Stimulated activated naive B cell treated with anti-CD40 and anti-IgM and Interleukin-4, amounts not matched to agents 10 μg/mL and 1 μg/mL and 100 μg/mL, for 72 hours (primary cell): ENCODE measurements at regions not wholly inside any gene's neighbourhood (a gene's known extent, or its start where the extent isn't known, plus 50 kb on each side); places are given as distances from the start of the nearest gene placed in this dataset.
A peak's percentile ranks its signal among the peaks of the same experiment; 100 is the strongest.

Experiments
- ATAC-seq, 2 donors: fragments of 150-1000 bp; cut with Tn5 transposase; replicated peaks; 2 replicates each; pipeline ENCODE4 v1.10.0; 2021; ENCODE audit warnings: moderate library complexity in 1 of 2
- DNase-seq: peaks from one replicate; pipeline ENCODE4 v3.0.0; 2021
- H3K27ac Mint-ChIP-seq: one replicate; pipeline ENCODE4 v1.8.0; 2022; ENCODE audit warnings: mild to moderate bottlenecking, mixed read lengths
- H3K27me3 Mint-ChIP-seq, 2 donors: one replicate each; pipeline ENCODE4 v1.8.0; 2022; ENCODE audit warnings: mixed read lengths in 2 of 2
- H3K36me3 Mint-ChIP-seq, 2 donors: one replicate each; pipeline ENCODE4 v1.8.0; 2022; ENCODE audit warnings: mixed read lengths in 2 of 2, mild to moderate bottlenecking in 1 of 2
- H3K4me1 Mint-ChIP-seq, 2 donors: one replicate each; pipeline ENCODE4 v1.8.0; 2022; ENCODE audit warnings: mixed read lengths in 2 of 2, mild to moderate bottlenecking in 1 of 2
- H3K4me3 Mint-ChIP-seq, 2 donors: one replicate each; pipeline ENCODE4 v1.8.0; 2022; ENCODE audit warnings: mild to moderate bottlenecking in 2 of 2, mixed read lengths in 2 of 2, moderate library complexity in 1 of 2
- H3K9me3 Mint-ChIP-seq, 2 donors: one replicate each; pipeline ENCODE4 v1.8.0; 2022; ENCODE audit warnings: mixed read lengths in 2 of 2, mild to moderate bottlenecking in 1 of 2

- Mint-ChIP-seq H3K27me3 (no peaks in the 10 kb centered on the region), H3K27ac (no peak overlapping the region), H3K36me3 (peaks cover 0 to 2% of the 10 kb centered on the region in 2 donors), H3K9me3 (peaks cover 0 to 9% of the 10 kb centered on the region in 2 donors), H3K4me1 (peaks cover 11% of the 10 kb centered on the region in 2 donors), H3K4me3 (no peak overlapping the region)
- DNase-seq (no peak), ATAC-seq (no peak)
Observed at GRCh38 chr6:137956098-137956488, 89.0 kb downstream of the TNFAIP3 start.

- peaks cover 0 to 2% of the 10 kb centered on the region in 2 donors for H3K36me3 Mint-ChIP-seq
- H3K27me3 Mint-ChIP-seq = no peaks in the 10 kb centered on the region
- H3K9me3 Mint-ChIP-seq = peaks cover 0 to 9% of the 10 kb centered on the region in 2 donors
- ATAC-seq (no peak), DNase-seq (no peak)
- no peak overlapping the region for H3K4me3 Mint-ChIP-seq
- no peak overlapping the region for H3K27ac Mint-ChIP-seq
- H3K4me1 Mint-ChIP-seq = peaks cover 5 to 8% of the 10 kb centered on the region in 2 donors
Observed at GRCh38 chr6:137957471-137957870, 90.4 kb downstream of the TNFAIP3 start.

- H3K27ac Mint-ChIP-seq = no peak overlapping the region
- no peaks in the 10 kb centered on the region for H3K27me3 Mint-ChIP-seq
- H3K4me3 Mint-ChIP-seq = no peak overlapping the region
- DNase-seq (no peak), ATAC-seq (no peak)
- peaks cover 0 to 2% of the 10 kb centered on the region in 2 donors for H3K36me3 Mint-ChIP-seq
- peaks cover 5 to 6% of the 10 kb centered on the region in 2 donors for H3K4me1 Mint-ChIP-seq
- peaks cover 0 to 9% of the 10 kb centered on the region in 2 donors for H3K9me3 Mint-ChIP-seq
Observed at GRCh38 chr6:137958811-137959565, 91.9 kb downstream of the TNFAIP3 start.

- Mint-ChIP-seq H3K27ac (no peak overlapping the region), H3K27me3 (peaks cover 0 to under 1% of the 10 kb centered on the region in 2 donors)
- no peak for ATAC-seq
Observed at GRCh38 chr6:137962725-137963124, 95.7 kb downstream of the TNFAIP3 start.

GRCh38 chr6:137964876-137965275 is 97.8 kb downstream of the TNFAIP3 start:
- Mint-ChIP-seq H3K4me1 (peaks cover 30 to 34% of the 10 kb centered on the region in 2 donors), H3K9me3 (peaks cover 3 to 4% of the 10 kb centered on the region in 2 donors), H3K36me3 (peaks cover 0 to 3% of the 10 kb centered on the region in 2 donors), H3K27me3 (peaks cover 0 to 5% of the 10 kb centered on the region in 2 donors), H3K4me3 (peak overlapping the region; percentile 38 to 42), H3K27ac (peak overlapping the region; percentile 95)
- ATAC-seq (peak; percentile 52 to 66), DNase-seq (no peak)

More at GRCh38 chr6:137962725-137963124, 95.7 kb downstream of the TNFAIP3 start:
- no peak for DNase-seq
- H3K4me3 Mint-ChIP-seq = no peak overlapping the region
- peaks cover 0 to 2% of the 10 kb centered on the region in 2 donors for H3K36me3 Mint-ChIP-seq
- H3K9me3 Mint-ChIP-seq = peaks cover 3 to 8% of the 10 kb centered on the region in 2 donors
- peaks cover 18 to 20% of the 10 kb centered on the region in 2 donors for H3K4me1 Mint-ChIP-seq

GRCh38 chr6:137967689-137968454 is 100.8 kb downstream of the TNFAIP3 start:
- DNase-seq (no peak), ATAC-seq (no peak)
- peaks cover 0 to 3% of the 10 kb centered on the region in 2 donors for H3K36me3 Mint-ChIP-seq
- H3K9me3 Mint-ChIP-seq = peaks cover 3% of the 10 kb centered on the region in 2 donors
- H3K27me3 Mint-ChIP-seq = peaks cover 0 to 5% of the 10 kb centered on the region in 2 donors
- no peak overlapping the region for H3K4me3 Mint-ChIP-seq
- H3K4me1 Mint-ChIP-seq = peaks cover 45 to 60% of the 10 kb centered on the region in 2 donors
- H3K27ac Mint-ChIP-seq = no peak overlapping the region

GRCh38 chr6:137968455-137968804 is 101.4 kb downstream of the TNFAIP3 start:
- Mint-ChIP-seq H3K36me3 (peaks cover 0 to 3% of the 10 kb centered on the region in 2 donors), H3K4me3 (no peak overlapping the region), H3K4me1 (peaks cover 47 to 62% of the 10 kb centered on the region in 2 donors), H3K27ac (no peak overlapping the region), H3K9me3 (peaks cover 3% of the 10 kb centered on the region in 2 donors), H3K27me3 (peaks cover 0 to 5% of the 10 kb centered on the region in 2 donors)
- DNase-seq (no peak), ATAC-seq (no peak)

- ATAC-seq (no peak), DNase-seq (no peak)
- H3K4me1 Mint-ChIP-seq = peaks cover 49 to 64% of the 10 kb centered on the region in 2 donors
- peak overlapping the region; percentile 1 to 31 for H3K4me3 Mint-ChIP-seq
- peaks cover 3% of the 10 kb centered on the region in 2 donors for H3K9me3 Mint-ChIP-seq
- H3K36me3 Mint-ChIP-seq = peaks cover 0 to 3% of the 10 kb centered on the region in 2 donors
- no peak overlapping the region for H3K27ac Mint-ChIP-seq
- H3K27me3 Mint-ChIP-seq = peaks cover 0 to 5% of the 10 kb centered on the region in 2 donors
Observed at GRCh38 chr6:137968901-137969300, 101.8 kb downstream of the TNFAIP3 start.

- Mint-ChIP-seq H3K27ac (peak overlapping the region; percentile 20), H3K9me3 (peaks cover 3% of the 10 kb centered on the region in 2 donors), H3K36me3 (peaks cover 0 to 3% of the 10 kb centered on the region in 2 donors), H3K4me3 (peak overlapping the region in 1 of 2 donors; percentile 31), H3K4me1 (peaks cover 46 to 64% of the 10 kb centered on the region in 2 donors), H3K27me3 (peaks cover 0 to 5% of the 10 kb centered on the region in 2 donors)
- ATAC-seq = no peak
- no peak for DNase-seq
Observed at GRCh38 chr6:137969874-137970273, 102.8 kb downstream of the TNFAIP3 start.

GRCh38 chr6:137970368-137970767 is 103.3 kb downstream of the TNFAIP3 start:
- DNase-seq (peak; percentile 68), ATAC-seq (peak; percentile 96 to 98)
- peaks cover 0 to 3% of the 10 kb centered on the region in 2 donors for H3K36me3 Mint-ChIP-seq
- H3K4me1 Mint-ChIP-seq = peaks cover 46 to 64% of the 10 kb centered on the region in 2 donors
- peaks cover 0 to 5% of the 10 kb centered on the region in 2 donors for H3K27me3 Mint-ChIP-seq
- H3K9me3 Mint-ChIP-seq = peaks cover 0 to 3% of the 10 kb centered on the region in 2 donors
- peak overlapping the region; percentile 25 for H3K27ac Mint-ChIP-seq
- H3K4me3 Mint-ChIP-seq = peak overlapping the region in 1 of 2 donors; percentile 31

- H3K9me3 Mint-ChIP-seq = peaks cover 0 to 3% of the 10 kb centered on the region in 2 donors
- no peak for DNase-seq
- H3K4me3 Mint-ChIP-seq = no peak overlapping the region
- no peak overlapping the region for H3K27ac Mint-ChIP-seq
- no peak for ATAC-seq
- H3K36me3 Mint-ChIP-seq = no peaks in the 10 kb centered on the region
- peaks cover 40 to 63% of the 10 kb centered on the region in 2 donors for H3K4me1 Mint-ChIP-seq
- no peaks in the 10 kb centered on the region for H3K27me3 Mint-ChIP-seq
Observed at GRCh38 chr6:137973201-137973600, 106.1 kb downstream of the TNFAIP3 start.

- Mint-ChIP-seq H3K4me3 (peak overlapping the region; percentile 61 to 63), H3K27ac (peak overlapping the region; percentile 65), H3K4me1 (peaks cover 26 to 41% of the 10 kb centered on the region in 2 donors), H3K36me3 (no peaks in the 10 kb centered on the region), H3K27me3 (no peaks in the 10 kb centered on the region), H3K9me3 (no peaks in the 10 kb centered on the region)
- ATAC-seq (peak; percentile 30 to 52), DNase-seq (no peak)
Observed at GRCh38 chr6:137975188-137975940, 108.3 kb downstream of the TNFAIP3 start.

- no peak overlapping the region for H3K4me3 Mint-ChIP-seq
- peaks cover 19 to 30% of the 10 kb centered on the region in 2 donors for H3K4me1 Mint-ChIP-seq
- no peak for ATAC-seq
- no peak for DNase-seq
- no peaks in the 10 kb centered on the region for H3K27me3 Mint-ChIP-seq
- no peak overlapping the region for H3K27ac Mint-ChIP-seq
- H3K36me3 Mint-ChIP-seq = no peaks in the 10 kb centered on the region
- H3K9me3 Mint-ChIP-seq = no peaks in the 10 kb centered on the region
Observed at GRCh38 chr6:137976430-137976829, 109.4 kb downstream of the TNFAIP3 start.

- peaks cover 15 to 23% of the 10 kb centered on the region in 2 donors for H3K4me1 Mint-ChIP-seq
- DNase-seq = no peak
- no peaks in the 10 kb centered on the region for H3K36me3 Mint-ChIP-seq
- no peak overlapping the region for H3K4me3 Mint-ChIP-seq
- no peak overlapping the region for H3K27ac Mint-ChIP-seq
- no peak for ATAC-seq
- H3K27me3 Mint-ChIP-seq = no peaks in the 10 kb centered on the region
- H3K9me3 Mint-ChIP-seq = no peaks in the 10 kb centered on the region
Observed at GRCh38 chr6:137977206-137977605, 110.1 kb downstream of the TNFAIP3 start.
